UCSD-AML1 (cell line): ENCODE measurements at regions not wholly inside any gene's neighbourhood (a gene's known extent, or its start where the extent isn't known, plus 50 kb on each side); places are given as distances from the start of the nearest gene placed in this dataset.
"Not testable (repeated sequence)": the region's sequence is repeated elsewhere in the genome, so short reads cannot be mapped to it uniquely, and the experiment has no call there.

Experiments used
- DNase-seq: peaks from one replicate; lab custom pipeline; 2025; ENCODE audit not compliant: unreplicated experiment; lab: John Stamatoyannopoulos, UW

DNA sequence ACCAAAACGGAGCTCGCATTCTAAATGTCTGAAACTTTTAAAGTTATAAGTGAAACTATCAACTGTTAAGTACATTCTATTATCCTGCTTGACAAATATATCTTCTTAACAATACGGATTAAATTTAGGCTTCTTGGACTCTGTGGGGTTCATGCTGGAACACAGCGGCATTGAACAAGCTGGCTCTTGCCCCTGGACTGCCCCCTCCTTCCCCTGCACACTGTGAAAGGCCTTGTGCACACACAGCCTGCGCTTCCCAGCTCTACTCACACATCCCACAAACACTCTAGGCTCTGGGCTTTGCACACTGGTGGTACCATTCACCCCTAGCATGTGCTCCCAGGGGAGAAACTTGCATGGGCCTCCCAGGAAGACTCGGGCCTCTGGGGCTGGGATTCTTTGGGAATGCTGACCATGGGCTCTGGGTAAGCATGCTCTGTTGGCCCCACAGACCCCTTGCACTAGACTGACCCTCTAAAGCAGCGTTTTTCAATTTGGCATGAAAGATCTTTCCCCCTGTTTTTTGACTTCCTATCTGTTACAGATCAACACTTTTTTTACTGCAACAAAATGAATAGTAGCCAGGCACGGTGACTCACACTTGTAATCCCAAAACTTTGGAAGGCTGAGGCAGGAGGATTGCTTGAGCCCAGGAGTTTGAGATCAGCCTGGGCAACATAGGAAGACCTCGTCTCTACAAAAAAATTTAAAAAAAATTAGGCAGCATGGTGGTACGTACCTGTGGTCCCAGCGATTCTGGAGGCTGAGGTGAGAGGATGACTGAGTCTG lies 96.2 kb upstream of the CPM start:
- DNase-seq: no peak

GRCh38 chr12:69030321-69030720 lies 97.3 kb upstream of the CPM start:
- DNase-seq: no peak

GRCh38 chr12:69036533-69036932 lies 103.6 kb upstream of the CPM start:
- no peak for DNase-seq

GRCh38 chr12:69036999-69037398 lies 104.0 kb upstream of the CPM start:
- no peak for DNase-seq

GRCh38 chr12:69039911-69040310 lies 106.9 kb upstream of the CPM start:
- DNase-seq: no peak

DNA sequence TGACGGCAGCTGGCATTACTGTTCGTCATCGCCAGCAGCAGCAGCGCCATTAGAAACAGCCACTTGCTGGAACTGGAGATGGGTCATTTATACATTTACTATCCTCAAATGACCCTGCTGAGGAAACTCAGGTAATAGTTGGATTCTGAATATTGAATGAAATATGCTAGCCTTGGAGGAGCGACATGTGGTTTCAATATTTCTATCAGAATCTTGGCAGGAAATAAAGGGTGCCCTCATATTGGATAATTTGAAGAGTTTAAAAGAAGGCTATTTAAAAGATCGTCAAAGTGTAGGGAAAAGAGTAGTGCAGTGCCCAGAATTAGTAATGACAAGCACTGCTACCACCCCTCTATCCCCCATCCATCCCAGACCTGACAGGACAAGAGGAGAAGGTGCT lies 109.6 kb upstream of the CPM start:
- DNase-seq: no peak

DNA sequence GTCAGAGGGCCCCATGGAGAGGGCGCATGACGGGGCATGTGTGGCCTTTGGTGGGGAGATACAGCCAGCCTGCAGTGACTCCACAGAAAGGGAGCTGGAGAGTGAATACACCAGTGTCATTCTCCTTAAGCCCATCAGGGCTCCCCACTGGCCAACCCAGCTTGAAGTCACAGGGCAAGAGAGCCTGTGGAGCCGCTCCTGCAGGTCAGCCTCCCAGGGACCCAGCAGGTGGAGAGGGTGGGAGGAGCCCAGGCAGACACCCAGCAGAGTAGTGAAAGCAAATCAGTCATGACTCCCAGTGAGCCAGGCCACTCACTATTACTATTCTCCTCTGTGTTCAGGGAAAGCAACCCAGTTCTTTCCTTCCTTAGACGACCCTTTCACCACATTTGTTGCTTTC lies 110.0 kb upstream of the CPM start:
- DNase-seq: no peak

DNA sequence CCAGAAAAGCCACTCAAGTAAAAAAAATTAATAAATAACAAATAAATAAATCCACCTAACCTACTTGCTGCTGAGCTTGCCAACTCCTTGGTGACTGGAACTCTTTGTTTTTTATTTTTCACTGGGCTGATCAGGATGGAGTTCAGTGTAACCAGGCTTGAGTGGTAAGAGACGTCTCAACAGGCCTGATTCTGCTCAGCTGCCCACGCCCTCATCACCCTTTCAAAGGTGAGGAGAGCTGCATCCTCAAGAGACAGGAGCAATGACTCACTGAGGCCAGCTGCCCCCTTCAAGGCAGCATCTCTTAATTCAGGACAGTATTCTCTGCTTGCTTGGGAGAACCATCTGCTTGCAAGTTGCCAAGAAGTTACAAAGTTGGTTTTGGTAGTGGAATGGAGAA lies 111.9 kb upstream of the CPM start:
- DNase-seq: no peak

DNA sequence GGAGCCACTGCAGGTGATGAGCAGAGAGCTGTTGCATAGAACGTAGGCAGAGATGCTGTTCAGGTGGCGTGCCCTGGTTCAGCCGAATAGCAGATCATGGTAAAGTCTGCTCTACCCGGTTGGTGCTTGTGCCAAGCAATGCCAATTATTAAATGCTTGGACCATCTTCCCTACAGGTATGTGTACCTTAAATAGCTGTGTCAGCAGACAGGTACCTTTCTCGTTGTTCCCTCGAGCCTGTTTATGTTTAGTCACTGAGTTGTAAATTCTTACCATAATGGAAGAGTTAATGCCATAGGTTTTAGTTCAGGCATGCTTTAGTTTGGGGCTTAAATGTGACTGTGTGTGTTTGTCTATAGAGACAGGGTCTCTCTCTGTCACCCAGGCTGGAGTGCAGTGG lies 112.5 kb upstream of the CPM start:
- DNase-seq: no peak

DNA sequence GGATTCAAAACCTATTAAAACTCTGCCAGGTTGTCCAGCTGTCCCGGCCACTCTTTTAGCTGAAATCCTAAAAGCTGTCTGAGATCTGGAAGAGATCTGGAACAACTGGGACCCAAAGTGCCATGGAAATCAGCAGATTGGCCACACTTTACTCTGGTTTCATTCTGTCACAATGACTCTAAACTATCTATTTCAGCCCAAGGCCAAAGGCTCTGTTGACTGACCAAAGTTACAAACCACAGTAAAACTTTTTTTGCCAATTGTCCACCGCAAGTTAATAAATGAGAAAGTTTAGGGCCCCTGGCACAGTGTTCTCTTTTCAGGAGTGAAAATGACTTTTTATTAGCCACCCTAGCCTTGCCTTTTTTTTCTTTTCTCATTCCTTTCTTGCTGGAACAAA lies 113.4 kb upstream of the CPM start:
- no peak for DNase-seq

GRCh38 chr12:69046920-69047319 lies 113.9 kb upstream of the CPM start:
- DNase-seq: no peak

- DNase-seq: no peak
Measured at GRCh38 chr12:69047990-69048389, 115.0 kb upstream of the CPM start.

GRCh38 chr12:69049855-69050254 lies 116.9 kb upstream of the CPM start:
- not testable (repeated sequence) for DNase-seq

- DNase-seq: no peak
Measured at GRCh38 chr12:69052613-69053408, 119.8 kb upstream of the CPM start.

DNA sequence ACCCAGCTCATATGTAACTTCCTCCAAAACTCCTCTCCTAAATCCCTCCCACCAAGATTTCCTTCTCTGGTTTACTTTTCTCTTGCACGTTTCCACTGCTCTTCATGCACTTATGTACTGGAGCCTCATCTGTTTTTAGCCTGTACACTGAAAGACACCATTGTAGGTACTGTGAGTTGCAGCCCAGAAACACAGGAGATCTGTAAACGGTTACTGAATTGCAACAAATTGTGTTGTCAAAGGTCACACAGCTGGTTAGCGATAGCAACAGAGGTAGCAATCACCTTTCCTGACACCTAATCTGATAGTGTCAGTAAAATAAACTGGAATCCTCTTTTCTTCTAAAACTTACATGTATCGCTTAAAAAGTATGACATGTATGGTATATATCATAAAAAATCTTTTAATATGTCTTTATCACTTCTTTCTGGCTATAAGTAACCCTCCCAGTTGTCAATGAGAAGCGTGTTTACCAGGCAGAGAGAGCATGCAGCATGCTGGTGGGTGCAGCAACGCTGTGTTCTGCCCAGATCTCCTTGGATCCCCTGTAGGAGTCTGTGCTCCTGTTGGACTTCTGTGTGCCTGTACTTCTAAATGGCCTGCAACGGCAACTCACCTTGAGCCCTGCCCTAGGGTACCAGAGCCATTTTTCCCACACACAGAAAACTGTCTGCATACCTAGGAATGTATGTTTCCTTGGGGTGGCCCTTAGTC lies 121.5 kb upstream of the CPM start:
- no peak for DNase-seq

DNA sequence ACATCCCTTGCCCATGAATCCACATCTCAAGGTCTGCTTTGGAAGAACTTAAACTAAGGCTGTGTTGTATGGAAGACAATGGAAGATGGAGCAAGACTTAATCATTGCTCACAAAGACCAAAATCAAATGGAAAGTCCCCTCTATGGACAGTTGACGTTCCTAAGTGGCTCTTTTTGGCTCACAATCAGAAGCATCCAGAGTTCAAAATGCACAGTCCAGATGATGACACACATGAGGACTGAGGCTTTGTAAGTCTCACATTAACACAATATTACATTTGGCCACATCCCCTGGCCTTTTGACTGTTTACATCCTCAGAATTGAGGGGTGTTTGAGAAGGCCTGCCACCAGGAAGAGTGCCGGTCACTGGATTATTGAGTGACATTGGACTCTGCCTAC lies 122.3 kb upstream of the CPM start:
- no peak for DNase-seq

- no peak for DNase-seq
Measured at GRCh38 chr12:69055706-69056105, 122.7 kb upstream of the CPM start.

GRCh38 chr12:69056743-69057515 lies 124.0 kb upstream of the CPM start:
- no peak for DNase-seq

DNA sequence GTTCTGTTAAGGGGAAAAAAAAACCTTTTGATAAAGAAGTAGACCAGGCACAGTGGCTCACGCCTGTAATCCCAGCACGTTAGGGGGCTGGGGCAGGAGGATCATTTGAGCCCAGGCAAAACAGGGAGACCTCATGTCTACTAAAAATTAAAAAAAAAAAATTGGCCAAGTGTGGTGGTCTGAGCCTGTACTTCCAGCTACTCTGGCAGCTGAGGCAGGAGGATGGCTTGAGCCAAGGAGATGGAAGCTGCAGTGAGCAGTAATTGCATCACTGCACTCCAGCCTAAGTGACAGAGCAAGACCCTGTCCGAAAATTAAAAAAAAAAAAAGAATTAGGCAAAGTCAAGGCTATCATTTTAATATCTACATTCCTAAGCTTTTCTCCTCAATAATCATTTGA lies 124.8 kb upstream of the CPM start:
- DNase-seq: no peak

DNA sequence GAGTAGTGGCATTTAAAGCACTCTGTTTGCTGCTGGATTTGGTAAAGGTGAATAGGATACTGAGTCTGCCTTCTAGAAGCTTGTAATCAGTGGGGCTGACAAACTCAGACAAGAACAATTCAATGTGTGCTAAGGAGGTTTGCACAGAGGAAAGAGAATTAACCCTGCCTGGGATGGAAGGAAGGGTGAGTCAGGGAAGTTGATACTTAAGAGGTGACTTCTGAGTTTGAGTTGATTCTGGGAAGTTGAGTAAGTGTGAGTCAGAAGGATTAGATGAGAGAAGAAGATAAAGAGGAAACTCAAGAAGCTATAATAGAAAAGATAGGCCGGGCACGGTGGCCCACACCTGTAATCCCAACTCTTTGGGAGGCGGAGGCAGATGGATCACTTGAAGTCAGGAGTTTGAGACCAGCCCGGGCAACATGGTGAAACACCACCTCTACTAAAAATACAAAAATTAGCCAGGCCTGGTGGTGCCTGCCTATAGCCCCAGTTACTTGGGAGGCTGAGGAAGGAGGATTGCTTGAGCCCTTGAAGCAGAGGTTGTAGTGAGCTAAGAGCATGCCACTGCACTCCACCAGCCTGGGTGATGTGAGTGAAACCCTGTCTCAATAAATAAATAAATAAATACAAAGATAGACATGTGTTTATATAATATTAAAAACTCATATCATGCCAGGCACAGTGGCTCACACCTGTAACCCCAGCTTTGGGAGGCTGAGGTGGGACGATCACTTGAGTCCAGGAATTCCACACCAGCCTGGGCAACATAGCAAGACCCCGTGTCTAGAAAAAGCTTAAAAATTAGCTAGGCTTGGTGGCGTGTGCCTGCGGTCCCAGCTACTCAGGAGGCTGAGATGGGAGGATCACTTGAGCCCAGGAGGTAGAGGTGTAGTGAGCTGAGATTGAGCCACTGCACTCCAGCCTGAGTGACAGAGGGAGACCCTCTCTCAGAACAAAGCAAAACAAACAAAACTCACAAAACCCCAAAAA lies 126.8 kb upstream of the CPM start:
- DNase-seq: no peak
